A549 (cell line): ENCODE measurements at regions not wholly inside any gene's neighbourhood (a gene's known extent, or its start where the extent isn't known, plus 50 kb on each side); places are given as distances from the start of the nearest gene placed in this dataset.
"Not testable (repeated sequence)": the region's sequence is repeated elsewhere in the genome, so short reads cannot be mapped to it uniquely, and the experiment has no call there.

Experiments
- BHLHE40 ChIP-seq: IDR thresholded peaks from 2 replicates; pipeline ENCODE4 v1.6.1; 2012; ENCODE audit warnings: low read depth, low read length, inconsistent platforms
- CEBPB ChIP-seq, 2 experiments: fragments of >200 bp in 1 of 2; sonication (Bioruptor Twin) in 1 of 2; formaldehyde crosslinking in 1 of 2; IDR thresholded peaks; 2 replicates each; pipeline ENCODE4 v1.6.1; 2012 to 2016
- EHMT2 ChIP-seq: fragments of 200-600 bp; sonication (generic); IDR thresholded peaks from 2 replicates; pipeline ENCODE4 v1.6.1; 2016; ENCODE audit warnings: antibody characterized with exemption, low read depth, mild to moderate bottlenecking, moderate library complexity
- EP300 ChIP-seq, 2 experiments: fragments of >200 bp; sonication (Bioruptor Twin); formaldehyde crosslinking; IDR thresholded peaks; 2 replicates in 1 of 2; 3 replicates in 1 of 2; pipeline ENCODE4 v1.6.1; 2016 to 2017
- HDAC2 ChIP-seq: fragments of 200-600 bp; sonication (generic); IDR thresholded peaks from 2 replicates; pipeline ENCODE4 v1.6.1; 2016
- KDM5A ChIP-seq: fragments of 200-600 bp; sonication (generic); IDR thresholded peaks from 2 replicates; pipeline ENCODE4 v1.6.1; 2016; ENCODE audit warnings: antibody characterized with exemption, mild to moderate bottlenecking
- MYC ChIP-seq: IDR thresholded peaks from 2 replicates; pipeline ENCODE4 v1.6.1; 2012; ENCODE audit warnings: mild to moderate bottlenecking, inconsistent platforms, low read length, improper control_type of control experiment, borderline replicate concordance
- ZFP36 ChIP-seq: fragments of 450-650 bp; IDR thresholded peaks from 2 replicates; pipeline ENCODE4 v1.6.1; 2014; ENCODE audit warnings: borderline replicate concordance; ENCODE audit not compliant: partially characterized antibody
- TF ChIP-seq, protein P1 (sequence below): fragments of >200 bp; sonication (Bioruptor Twin); formaldehyde crosslinking; IDR thresholded peaks from 3 replicates; pipeline ENCODE4 v1.5.1; 2016

DNA sequence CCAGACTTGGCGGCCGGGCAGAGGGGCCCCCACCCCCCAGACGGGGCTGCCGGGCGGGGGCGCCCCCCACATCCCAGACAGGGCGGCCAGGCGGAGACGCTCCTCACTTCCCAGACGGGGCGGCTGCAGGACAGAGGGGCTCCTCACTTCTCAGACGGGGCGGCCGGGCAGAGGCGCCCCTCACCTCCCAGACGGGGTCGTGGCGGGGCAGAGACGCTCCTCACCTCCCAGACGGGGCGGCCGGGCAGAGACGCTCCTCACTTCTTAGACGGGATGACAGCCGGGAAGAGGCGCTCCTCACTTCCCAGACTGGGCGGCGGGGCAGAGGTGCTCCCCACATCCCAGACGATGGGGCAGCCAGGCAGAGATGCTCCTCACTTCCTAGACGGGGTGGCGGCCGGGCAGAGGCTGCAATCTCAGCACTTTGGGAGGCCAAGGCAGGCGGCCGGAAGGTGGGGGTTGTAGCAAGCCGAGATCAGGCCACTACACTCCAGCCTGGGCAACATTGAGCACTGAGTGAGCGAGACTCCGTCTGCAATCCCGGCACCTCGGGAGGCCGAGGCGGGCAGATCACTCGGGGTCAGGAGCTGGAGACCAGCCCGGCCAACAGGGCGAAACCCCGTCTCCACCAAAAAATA, 79.0 kb upstream of the TBX5 start:
- not testable (repeated sequence) for TF ChIP-seq EP300 (IDR thresholded peaks at IDR 0.05); MYC; CEBPB (IDR thresholded peaks at IDR 0.05); HDAC2; EHMT2; BHLHE40; KDM5A; ZFP36
- TF ChIP-seq, protein P1, sequence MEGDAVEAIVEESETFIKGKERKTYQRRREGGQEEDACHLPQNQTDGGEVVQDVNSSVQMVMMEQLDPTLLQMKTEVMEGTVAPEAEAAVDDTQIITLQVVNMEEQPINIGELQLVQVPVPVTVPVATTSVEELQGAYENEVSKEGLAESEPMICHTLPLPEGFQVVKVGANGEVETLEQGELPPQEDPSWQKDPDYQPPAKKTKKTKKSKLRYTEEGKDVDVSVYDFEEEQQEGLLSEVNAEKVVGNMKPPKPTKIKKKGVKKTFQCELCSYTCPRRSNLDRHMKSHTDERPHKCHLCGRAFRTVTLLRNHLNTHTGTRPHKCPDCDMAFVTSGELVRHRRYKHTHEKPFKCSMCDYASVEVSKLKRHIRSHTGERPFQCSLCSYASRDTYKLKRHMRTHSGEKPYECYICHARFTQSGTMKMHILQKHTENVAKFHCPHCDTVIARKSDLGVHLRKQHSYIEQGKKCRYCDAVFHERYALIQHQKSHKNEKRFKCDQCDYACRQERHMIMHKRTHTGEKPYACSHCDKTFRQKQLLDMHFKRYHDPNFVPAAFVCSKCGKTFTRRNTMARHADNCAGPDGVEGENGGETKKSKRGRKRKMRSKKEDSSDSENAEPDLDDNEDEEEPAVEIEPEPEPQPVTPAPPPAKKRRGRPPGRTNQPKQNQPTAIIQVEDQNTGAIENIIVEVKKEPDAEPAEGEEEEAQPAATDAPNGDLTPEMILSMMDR, result not testable (repeated sequence)
